PC-9 (cell line): ENCODE measurements at regions not wholly inside any gene's neighbourhood (a gene's known extent, or its start where the extent isn't known, plus 50 kb on each side); places are given as distances from the start of the nearest gene placed in this dataset.

Source experiments
- BruUV-seq: library from RNA; stranded (reverse); fragments of 400-500 nt; replicated peaks from 2 replicates; lab custom pipeline; 2021; lab: Mats Ljungman, UMichigan
- CTCF ChIA-PET: fragments of 300-600 bp; sonication (Branson Sonifier 250); formaldehyde crosslinking; loops from one replicate; lab custom pipeline; 2022; ENCODE audit warnings: antibody characterized with exemption; lab: Charles Lee
- POLR2A ChIA-PET: fragments of 300-600 bp; sonication (Branson Sonifier 250); formaldehyde crosslinking; loops from one replicate; lab custom pipeline; 2022; ENCODE audit warnings: antibody characterized with exemption; ENCODE audit not compliant: unreplicated experiment; lab: Charles Lee
- DNase-seq, 2 experiments: peaks; one replicate each; pipeline versions ENCODE4 v3.0.0 to v3.0.0-alpha.2; 2015 to 2022; ENCODE audit warnings: mixed read lengths in 1 of 2
- H2AFZ ChIP-seq: fragments of 200-600 bp; sonication (generic); 2 replicates; pipeline ENCODE4 v1.8.1; 2017; ENCODE audit warnings: antibody characterized with exemption
- H3F3A ChIP-seq: fragments of 200-600 bp; sonication (generic); 2 replicates; pipeline ENCODE4 v1.8.1; 2017; ENCODE audit warnings: antibody characterized with exemption, mild to moderate bottlenecking, low read depth; ENCODE audit not compliant: insufficient read depth
- H3K27ac ChIP-seq: fragments of 200-600 bp; sonication (generic); 2 replicates; pipeline ENCODE4 v1.6.1; 2016; ENCODE audit warnings: mixed run types
- H3K27me3 ChIP-seq: fragments of 200-600 bp; sonication (generic); 2 replicates; pipeline ENCODE4 v1.6.1; 2016; ENCODE audit warnings: low read depth, mixed run types; ENCODE audit not compliant: insufficient read depth
- H3K36me3 ChIP-seq: fragments of 200-600 bp; sonication (generic); 2 replicates; pipeline ENCODE4 v1.6.1; 2016; ENCODE audit warnings: low read depth, mixed run types
- H3K4me1 ChIP-seq: fragments of 200-600 bp; sonication (generic); replicated peaks from 2 replicates; pipeline ENCODE4 v1.6.1; 2016; ENCODE audit warnings: mixed run types; ENCODE audit not compliant: insufficient read depth
- H3K4me2 ChIP-seq: fragments of 200-600 bp; sonication (generic); 2 replicates; pipeline ENCODE4 v1.6.1; 2017; ENCODE audit warnings: mixed run types
- H3K4me3 ChIP-seq: fragments of 200-600 bp; sonication (generic); 2 replicates; pipeline ENCODE4 v1.6.1; 2016; ENCODE audit warnings: mixed run types
- H3K79me2 ChIP-seq: fragments of 200-600 bp; sonication (generic); 2 replicates; pipeline ENCODE4 v1.6.1; 2017; ENCODE audit warnings: low read depth, mixed run types
- H3K9me2 ChIP-seq: fragments of 200-600 bp; sonication (generic); 2 replicates; pipeline ENCODE4 v1.8.1; 2017; ENCODE audit warnings: mild to moderate bottlenecking; ENCODE audit not compliant: insufficient read depth
- H3K9me3 ChIP-seq: fragments of 200-600 bp; sonication (generic); 2 replicates; pipeline ENCODE4 v1.8.1; 2016; ENCODE audit warnings: low read depth; ENCODE audit not compliant: insufficient read depth
- H4K20me1 ChIP-seq: fragments of 200-600 bp; sonication (generic); 2 replicates; pipeline ENCODE4 v1.8.1; 2017; ENCODE audit not compliant: insufficient read depth
- CTCF ChIP-seq: fragments of 200-600 bp; sonication (generic); conservative IDR thresholded peaks from 2 replicates; pipeline ENCODE4 v1.6.1; 2017; ENCODE audit warnings: mixed run types, antibody characterized with exemption, mild to moderate bottlenecking, moderate library complexity
- EZH2 ChIP-seq: fragments of 200-600 bp; sonication (generic); IDR thresholded peaks from 2 replicates; pipeline ENCODE4 v1.8.0; 2017; ENCODE audit warnings: antibody characterized with exemption, low read depth
- intact Hi-C: fragments of 100-400 bp; cut with micrococcal nuclease; formaldehyde crosslinking; loops from one replicate; pipeline ENCODE4 v1.10.0; 2022; ENCODE audit not compliant: unreplicated experiment

- Histone ChIP-seq H3K4me1 (no peaks in the 10 kb centered on the region), H3K36me3 (no peaks in the 10 kb centered on the region), H2AFZ (no peak overlapping the region), H4K20me1 (no peaks in the 10 kb centered on the region; the same call in 1 of the 2 replicates), H3K27me3 (peaks cover 100% of the 10 kb centered on the region), H3K4me2 (no peak overlapping the region), H3K9me3 (no peaks in the 10 kb centered on the region), H3K9me2 (no peaks in the 10 kb centered on the region), H3K79me2 (no peaks in the 10 kb centered on the region), H3K27ac (no peak overlapping the region), H3F3A (no peaks in the 10 kb centered on the region), H3K4me3 (no peak overlapping the region)
- no peak for DNase-seq
- ChIA-PET POLR2A (no interaction called here), CTCF (no interaction called here)
- TF ChIP-seq CTCF (no peak), EZH2 (peak; percentile 43)
- intact Hi-C loops: no loop called here
- BruUV-seq: no TSS peak
Observed at GRCh38 chr22:49353235-49353634, 474.4 kb downstream of the BRD1 start.

GRCh38 chr22:49352361-49353169 lies 475.1 kb downstream of the BRD1 start:
- Histone ChIP-seq H3K79me2 (no peaks in the 10 kb centered on the region), H4K20me1 (no peaks in the 10 kb centered on the region; the same call in 1 of the 2 replicates), H2AFZ (no peak overlapping the region), H3F3A (no peaks in the 10 kb centered on the region), H3K4me3 (no peak overlapping the region), H3K4me2 (no peak overlapping the region), H3K27ac (no peak overlapping the region), H3K4me1 (no peaks in the 10 kb centered on the region), H3K9me3 (no peaks in the 10 kb centered on the region), H3K27me3 (peaks cover 100% of the 10 kb centered on the region), H3K9me2 (no peaks in the 10 kb centered on the region), H3K36me3 (no peaks in the 10 kb centered on the region)
- intact Hi-C loops: no loop called here
- no TSS peak for BruUV-seq
- no peak for TF ChIP-seq EZH2
- no peak for TF ChIP-seq CTCF
- ChIA-PET CTCF (no interaction called here), POLR2A (no interaction called here)
- DNase-seq: no peak

- H4K20me1 ChIP-seq: no peaks in the 10 kb centered on the region
- H3K4me3 ChIP-seq: no peak overlapping the region
- no peaks in the 10 kb centered on the region for H3K36me3 ChIP-seq
- H3K4me1 ChIP-seq: no peaks in the 10 kb centered on the region
- ChIA-PET CTCF (no interaction called here), POLR2A (no interaction called here)
- no peaks in the 10 kb centered on the region for H3K79me2 ChIP-seq
- no TSS peak for BruUV-seq
- no peak overlapping the region for H3K4me2 ChIP-seq
- intact Hi-C loops: no loop called here
- H3F3A ChIP-seq: no peaks in the 10 kb centered on the region
- peaks cover 100% of the 10 kb centered on the region for H3K27me3 ChIP-seq
- TF ChIP-seq CTCF (no peak), EZH2 (no peak; the same call in 1 of the 2 replicates)
- no peak overlapping the region for H3K27ac ChIP-seq
- H3K9me3 ChIP-seq: no peaks in the 10 kb centered on the region
- no peaks in the 10 kb centered on the region for H3K9me2 ChIP-seq
- no peak for DNase-seq
- no peak overlapping the region for H2AFZ ChIP-seq
Observed at GRCh38 chr22:49351761-49352227, 475.9 kb downstream of the BRD1 start.
